Activated CD4-positive, alpha-beta T cell treated with anti-CD3 and anti-CD28 coated beads, Interleukin-2, amount 10 ng/mL, durations not matched to agents 24 days and 14 days (primary cell): ENCODE measurements at regions not wholly inside any gene's neighbourhood (a gene's known extent, or its start where the extent isn't known, plus 50 kb on each side); places are given as distances from the start of the nearest gene placed in this dataset.
"Not testable (repeated sequence)": the region's sequence is repeated elsewhere in the genome, so short reads cannot be mapped to it uniquely, and the experiment has no call there.

Source experiments
- DNase-seq: peaks from one replicate; pipeline ENCODE4 v3.0.0; 2022
- H3K27ac Mint-ChIP-seq: one replicate; pipeline ENCODE4 v1.8.0; 2022; ENCODE audit warnings: mild to moderate bottlenecking, mixed read lengths
- H3K27me3 Mint-ChIP-seq: one replicate; pipeline ENCODE4 v1.8.0; 2022; ENCODE audit warnings: mixed read lengths
- H3K36me3 Mint-ChIP-seq: one replicate; pipeline ENCODE4 v1.8.0; 2022; ENCODE audit warnings: low read depth, mild to moderate bottlenecking, mixed read lengths
- H3K4me1 Mint-ChIP-seq: one replicate; pipeline ENCODE4 v1.8.0; 2021; ENCODE audit warnings: mixed read lengths
- H3K4me3 Mint-ChIP-seq: one replicate; pipeline ENCODE4 v1.8.0; 2022; ENCODE audit warnings: mild to moderate bottlenecking, moderate library complexity, mixed read lengths
- H3K9me3 Mint-ChIP-seq: one replicate; pipeline ENCODE4 v1.8.0; 2021; ENCODE audit warnings: mixed read lengths
- intact Hi-C: fragments of 100-400 bp; cut with micrococcal nuclease; formaldehyde crosslinking; loops from one replicate; pipeline ENCODE4 v1.15.1; 2023

DNA sequence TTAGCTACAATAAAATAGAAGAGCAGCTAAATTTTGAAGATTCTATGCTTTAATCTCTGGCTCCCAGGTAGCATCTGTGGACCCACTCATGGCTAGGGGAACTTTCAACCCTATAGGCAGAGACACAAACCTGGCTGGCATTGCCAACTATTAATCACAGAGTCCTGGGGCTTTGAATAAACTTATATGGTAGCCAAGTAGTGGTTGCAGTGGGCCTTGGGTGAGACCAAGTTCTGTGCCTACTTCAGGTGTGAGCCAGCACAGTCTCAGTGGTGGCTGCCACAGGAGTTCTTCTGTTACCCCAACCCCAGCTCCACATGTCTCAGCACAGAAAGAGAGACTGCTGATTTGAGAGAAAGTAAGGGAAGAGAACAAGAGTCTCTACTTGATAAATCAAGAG, 1626.5 kb downstream of the SPATA31A7 start:
- peak; percentile 60 for DNase-seq
- H3K36me3 Mint-ChIP-seq, H3K4me3 Mint-ChIP-seq, H3K4me1 Mint-ChIP-seq, intact Hi-C loops, H3K9me3 Mint-ChIP-seq, H3K27ac Mint-ChIP-seq: not testable (repeated sequence)
- H3K27me3 Mint-ChIP-seq, result peaks cover 27% of the 10 kb centered on the region

GRCh38 chr9:62817214-62817613, 1627.4 kb downstream of the SPATA31A7 start:
- intact Hi-C loops, H3K36me3 Mint-ChIP-seq, H3K27ac Mint-ChIP-seq, H3K4me1 Mint-ChIP-seq, DNase-seq, H3K4me3 Mint-ChIP-seq, H3K9me3 Mint-ChIP-seq: not testable (repeated sequence)
- peaks cover 27% of the 10 kb centered on the region for H3K27me3 Mint-ChIP-seq

DNA sequence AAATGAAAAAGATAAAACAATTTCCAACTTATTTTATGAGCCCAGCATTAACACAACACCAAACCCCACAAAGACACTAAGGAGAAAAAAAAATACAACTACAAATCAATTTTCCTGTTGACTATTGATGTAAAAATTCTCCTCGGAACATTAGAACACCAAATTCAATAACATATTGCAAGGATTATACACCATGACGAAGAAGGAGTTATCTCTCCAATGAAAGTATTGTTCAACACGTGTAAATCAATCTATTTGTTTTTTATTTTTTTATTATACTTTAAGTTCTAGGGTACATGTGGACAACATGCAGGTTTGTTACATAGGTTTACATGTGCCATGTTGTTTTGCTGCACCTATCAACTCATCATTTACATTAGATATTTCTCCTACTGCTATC, 1632.3 kb downstream of the SPATA31A7 start:
- DNase-seq, H3K27ac Mint-ChIP-seq, H3K4me3 Mint-ChIP-seq, H3K36me3 Mint-ChIP-seq, H3K4me1 Mint-ChIP-seq, intact Hi-C loops: not testable (repeated sequence)
- Mint-ChIP-seq H3K9me3 (peaks cover 10% of the 10 kb centered on the region), H3K27me3 (peaks cover 19% of the 10 kb centered on the region)

- peaks cover 18% of the 10 kb centered on the region for H3K27me3 Mint-ChIP-seq
- peak; percentile 55 for DNase-seq
- H3K4me3 Mint-ChIP-seq, H3K9me3 Mint-ChIP-seq, H3K27ac Mint-ChIP-seq, H3K36me3 Mint-ChIP-seq, intact Hi-C loops, H3K4me1 Mint-ChIP-seq: not testable (repeated sequence)
Observed at GRCh38 chr9:62827957-62828907, 1638.4 kb downstream of the SPATA31A7 start.

- H3K27me3 Mint-ChIP-seq, result peaks cover 12% of the 10 kb centered on the region
- H3K9me3 Mint-ChIP-seq, intact Hi-C loops, H3K4me3 Mint-ChIP-seq, H3K27ac Mint-ChIP-seq, H3K36me3 Mint-ChIP-seq, H3K4me1 Mint-ChIP-seq: not testable (repeated sequence)
- DNase-seq, result peak; percentile 53
Observed at GRCh38 chr9:62830829-62831459, 1641.1 kb downstream of the SPATA31A7 start.

DNA sequence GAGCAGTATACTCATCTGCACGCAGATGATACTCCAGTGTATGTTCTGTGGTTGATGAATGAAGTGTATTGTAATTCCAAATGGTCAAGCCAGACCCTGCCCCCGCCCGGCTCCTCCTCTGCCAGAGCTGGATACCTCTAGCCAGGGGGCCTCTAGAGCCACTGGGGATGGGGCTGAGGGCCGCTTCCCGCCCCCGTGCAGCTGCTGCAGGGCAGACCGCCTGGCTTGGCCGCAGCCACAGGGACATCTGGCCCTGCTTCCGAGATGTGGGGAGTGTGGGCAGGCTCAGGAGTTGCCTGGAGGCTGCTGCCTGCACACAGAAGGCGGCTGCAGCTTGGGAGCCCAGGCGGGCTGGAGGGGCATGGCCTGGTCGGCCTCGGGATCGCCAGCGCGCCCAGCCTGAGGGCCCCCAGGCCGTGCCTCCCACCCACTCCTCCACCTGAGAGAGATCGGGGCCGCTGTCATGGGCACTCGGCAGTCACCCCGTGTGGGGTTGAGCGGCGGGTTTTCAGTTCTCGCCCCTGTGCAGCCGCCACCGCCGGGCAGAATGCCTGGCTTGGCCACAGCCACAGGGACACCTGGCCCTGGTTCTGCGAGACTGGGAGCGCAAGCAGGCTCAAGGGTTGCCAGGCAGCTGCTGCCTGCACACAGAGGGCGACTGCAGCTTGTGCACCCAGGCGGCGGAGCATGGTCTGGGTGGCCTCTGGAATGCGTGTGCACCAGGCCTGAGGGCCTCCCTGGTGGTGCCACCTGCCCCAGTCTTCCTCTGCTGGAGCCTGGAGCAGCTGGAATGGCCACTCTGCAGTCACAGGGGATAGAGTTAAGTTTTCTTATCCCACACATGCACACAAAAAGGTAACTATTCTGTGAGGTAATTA, 1643.7 kb downstream of the SPATA31A7 start:
- H3K27ac Mint-ChIP-seq, H3K36me3 Mint-ChIP-seq, H3K4me1 Mint-ChIP-seq, H3K9me3 Mint-ChIP-seq, intact Hi-C loops, H3K4me3 Mint-ChIP-seq: not testable (repeated sequence)
- DNase-seq, result peak; percentile 55
- H3K27me3 Mint-ChIP-seq, result peaks cover 13% of the 10 kb centered on the region

DNA sequence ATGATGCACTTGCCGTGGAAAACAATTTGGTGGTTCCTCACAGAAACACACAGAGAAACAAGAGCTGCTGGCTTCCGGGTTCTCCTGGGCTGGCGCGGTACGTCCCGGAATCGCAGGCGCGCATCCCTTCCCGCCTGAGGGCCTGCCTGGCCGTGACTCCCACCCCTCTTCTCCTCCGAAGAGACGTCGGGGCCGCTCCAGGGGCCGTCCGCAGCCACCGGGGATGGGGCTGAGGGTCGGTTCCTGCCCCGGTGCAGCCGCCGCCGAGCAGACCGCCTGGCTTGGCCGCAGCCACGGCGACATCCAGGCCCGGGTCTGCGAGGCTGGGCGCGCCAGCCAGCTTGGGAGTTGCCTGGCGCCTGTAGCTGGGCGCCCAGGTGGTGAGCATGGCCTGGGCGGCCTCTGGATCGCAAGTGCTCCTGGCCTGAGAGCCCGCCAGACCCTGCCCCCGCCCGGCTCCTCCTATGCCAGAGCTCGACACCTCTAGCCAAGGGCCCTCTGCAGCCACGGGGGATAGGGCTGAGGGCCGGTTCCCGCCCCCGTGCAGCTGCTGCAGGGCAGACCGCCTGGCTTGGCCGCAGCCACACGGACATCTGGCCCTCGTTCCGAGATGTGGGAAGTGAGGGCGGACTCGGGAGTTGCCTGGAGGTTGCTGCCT, 1647.5 kb downstream of the SPATA31A7 start:
- H3K4me1 Mint-ChIP-seq, H3K27ac Mint-ChIP-seq, H3K36me3 Mint-ChIP-seq, H3K9me3 Mint-ChIP-seq, intact Hi-C loops: not testable (repeated sequence)
- DNase-seq, result peak; percentile 85
- H3K4me3 Mint-ChIP-seq, result peak overlapping the region; percentile 55
- peaks cover 17% of the 10 kb centered on the region for H3K27me3 Mint-ChIP-seq

DNA sequence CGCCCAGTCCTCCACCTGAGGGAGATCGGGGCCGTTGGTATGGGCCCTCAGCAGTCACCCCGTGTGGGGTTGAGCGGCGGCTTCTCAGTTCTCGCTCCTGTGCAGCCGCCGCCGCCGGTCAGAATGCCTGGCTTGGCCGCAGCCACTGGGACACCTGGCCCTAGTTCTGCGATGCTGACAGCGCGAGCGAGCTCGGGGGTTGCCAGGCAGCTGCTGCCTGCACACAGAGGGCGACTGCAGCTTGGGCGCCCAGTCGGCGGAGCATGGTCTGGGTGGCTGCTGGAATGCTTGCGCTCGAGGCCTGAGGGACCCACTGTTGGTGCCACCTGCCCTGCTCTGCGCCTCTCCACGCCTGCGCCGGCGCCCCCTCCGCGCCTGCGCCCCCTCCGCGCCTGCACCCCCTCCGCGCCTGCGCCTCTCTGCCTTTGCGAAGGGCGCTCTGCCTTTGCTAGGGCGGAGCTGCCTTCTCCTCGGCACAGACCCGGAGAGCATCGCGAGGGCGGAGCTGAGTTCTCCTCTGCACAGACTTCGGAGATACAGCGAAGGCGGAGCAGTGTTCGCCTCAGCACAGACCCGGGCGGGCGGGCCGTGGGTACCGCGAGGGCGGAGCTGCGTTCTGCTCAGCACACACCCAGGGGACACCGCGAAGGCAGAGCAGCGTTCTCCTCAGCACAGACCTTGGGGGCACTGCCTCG, 1648.3 kb downstream of the SPATA31A7 start:
- H3K4me3 Mint-ChIP-seq, result peak overlapping the region; percentile 88
- H3K27me3 Mint-ChIP-seq, result peaks cover 24% of the 10 kb centered on the region
- H3K9me3 Mint-ChIP-seq, H3K4me1 Mint-ChIP-seq, H3K36me3 Mint-ChIP-seq, intact Hi-C loops: not testable (repeated sequence)
- H3K27ac Mint-ChIP-seq, result peak overlapping the region; percentile 84
- DNase-seq, result peak; percentile 99

GRCh38 chr9:62839168-62839567, 1649.3 kb downstream of the SPATA31A7 start:
- H3K4me1 Mint-ChIP-seq, H3K27ac Mint-ChIP-seq, DNase-seq, H3K4me3 Mint-ChIP-seq, intact Hi-C loops, H3K9me3 Mint-ChIP-seq, H3K36me3 Mint-ChIP-seq: not testable (repeated sequence)
- H3K27me3 Mint-ChIP-seq, result peaks cover 25% of the 10 kb centered on the region

GRCh38 chr9:62843145-62843544, 1653.3 kb downstream of the SPATA31A7 start:
- H3K36me3 Mint-ChIP-seq, H3K9me3 Mint-ChIP-seq, H3K4me1 Mint-ChIP-seq, H3K27ac Mint-ChIP-seq, DNase-seq, intact Hi-C loops, H3K4me3 Mint-ChIP-seq: not testable (repeated sequence)
- peaks cover 25% of the 10 kb centered on the region for H3K27me3 Mint-ChIP-seq

GRCh38 chr9:62843706-62844290, 1654.0 kb downstream of the SPATA31A7 start:
- H3K4me3 Mint-ChIP-seq, H3K9me3 Mint-ChIP-seq, intact Hi-C loops, DNase-seq, H3K36me3 Mint-ChIP-seq, H3K27ac Mint-ChIP-seq, H3K4me1 Mint-ChIP-seq: not testable (repeated sequence)
- H3K27me3 Mint-ChIP-seq, result peaks cover 22% of the 10 kb centered on the region

DNA sequence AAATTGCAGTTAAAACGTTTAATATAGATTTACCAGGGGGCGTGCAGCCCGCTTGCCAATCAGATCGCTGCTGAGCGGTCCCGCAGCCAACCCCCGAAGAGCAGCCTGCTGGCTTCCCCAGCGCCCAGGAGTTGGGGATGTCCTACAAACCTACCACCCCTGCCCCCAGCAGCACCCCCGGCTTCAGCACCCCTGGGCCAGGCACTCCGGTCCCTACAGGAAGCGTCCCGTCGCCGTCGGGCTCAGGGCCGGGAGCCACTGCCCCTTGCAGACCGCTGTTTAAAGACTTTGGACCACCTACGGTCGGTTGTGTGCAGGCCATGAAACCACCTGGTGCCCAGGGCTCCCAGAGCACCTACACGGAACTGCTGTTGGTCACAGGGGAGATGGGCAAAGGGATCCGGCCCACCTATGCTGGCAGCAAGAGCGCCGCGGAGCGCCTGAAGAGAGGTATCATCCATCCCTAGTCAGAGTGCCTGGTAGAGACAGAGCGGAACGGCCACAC, 1654.9 kb downstream of the SPATA31A7 start:
- not testable (repeated sequence) for H3K27ac Mint-ChIP-seq

More for the DNA sequence above, 1654.9 kb downstream of the SPATA31A7 start:
- H3K36me3 Mint-ChIP-seq, intact Hi-C loops, H3K4me3 Mint-ChIP-seq, DNase-seq, H3K9me3 Mint-ChIP-seq, H3K4me1 Mint-ChIP-seq: not testable (repeated sequence)
- peaks cover 23% of the 10 kb centered on the region for H3K27me3 Mint-ChIP-seq
